ENCODE measurements at regions not wholly inside any gene's neighbourhood (a gene's known extent, or its start where the extent isn't known, plus 50 kb on each side); places are given as distances from the start of the nearest gene placed in this dataset.

DNA sequence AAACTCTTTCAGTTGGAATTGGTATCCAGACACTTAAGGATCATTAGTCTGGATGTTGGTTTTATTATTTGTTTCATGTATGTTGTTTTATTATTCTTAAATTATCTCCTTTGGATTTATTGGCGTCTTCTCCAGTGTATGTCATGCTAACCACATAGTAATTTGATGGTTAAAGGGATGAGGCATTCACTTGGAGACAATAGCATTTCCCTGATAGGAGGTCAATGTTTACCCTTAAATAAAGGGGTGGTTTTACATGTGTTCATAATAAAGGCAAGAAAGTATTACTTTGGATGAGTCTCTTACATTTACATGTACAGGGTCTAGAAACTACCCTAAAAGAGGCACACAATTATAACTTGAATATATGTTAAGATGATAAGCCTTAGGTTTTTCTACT lies 51.2 kb upstream of the RNF144B start:
- TF ChIP-seq, protein P1, sequence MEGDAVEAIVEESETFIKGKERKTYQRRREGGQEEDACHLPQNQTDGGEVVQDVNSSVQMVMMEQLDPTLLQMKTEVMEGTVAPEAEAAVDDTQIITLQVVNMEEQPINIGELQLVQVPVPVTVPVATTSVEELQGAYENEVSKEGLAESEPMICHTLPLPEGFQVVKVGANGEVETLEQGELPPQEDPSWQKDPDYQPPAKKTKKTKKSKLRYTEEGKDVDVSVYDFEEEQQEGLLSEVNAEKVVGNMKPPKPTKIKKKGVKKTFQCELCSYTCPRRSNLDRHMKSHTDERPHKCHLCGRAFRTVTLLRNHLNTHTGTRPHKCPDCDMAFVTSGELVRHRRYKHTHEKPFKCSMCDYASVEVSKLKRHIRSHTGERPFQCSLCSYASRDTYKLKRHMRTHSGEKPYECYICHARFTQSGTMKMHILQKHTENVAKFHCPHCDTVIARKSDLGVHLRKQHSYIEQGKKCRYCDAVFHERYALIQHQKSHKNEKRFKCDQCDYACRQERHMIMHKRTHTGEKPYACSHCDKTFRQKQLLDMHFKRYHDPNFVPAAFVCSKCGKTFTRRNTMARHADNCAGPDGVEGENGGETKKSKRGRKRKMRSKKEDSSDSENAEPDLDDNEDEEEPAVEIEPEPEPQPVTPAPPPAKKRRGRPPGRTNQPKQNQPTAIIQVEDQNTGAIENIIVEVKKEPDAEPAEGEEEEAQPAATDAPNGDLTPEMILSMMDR (IDR thresholded peaks at IDR 0.05; ENCODE audit: unreplicated experiment): no peak
- H3K9me3 Mint-ChIP-seq (ENCODE audit: unreplicated experiment): no peaks in the 10 kb centered on the region
- no peak overlapping the region for H3K4me3 Mint-ChIP-seq (ENCODE audit: unreplicated experiment)
- H3K27ac Mint-ChIP-seq (ENCODE audit: low read depth, unreplicated experiment): no peak overlapping the region
- peaks cover 3% of the 10 kb centered on the region for H3K4me1 Mint-ChIP-seq (ENCODE audit: insufficient read depth, unreplicated experiment)
- CTCF ChIA-PET: interaction anchor here (1.0 kb wide), 1 partner anchor 12 kb away, joined by 3 read pairs; no protein-coding TSS in a partner anchor
- intact Hi-C loops (cut with micrococcal nuclease): no loop called here
- no peaks in the 10 kb centered on the region for H3K27me3 Mint-ChIP-seq (ENCODE audit: insufficient read depth, unreplicated experiment)
- H3K36me3 Mint-ChIP-seq (ENCODE audit: insufficient read depth, unreplicated experiment): no peaks in the 10 kb centered on the region
- DNase-seq (ENCODE audit: unreplicated experiment): no peak
- BruUV-seq (replicated peaks): no TSS peak
- POLR2A ChIA-PET: no interaction called here

DNA sequence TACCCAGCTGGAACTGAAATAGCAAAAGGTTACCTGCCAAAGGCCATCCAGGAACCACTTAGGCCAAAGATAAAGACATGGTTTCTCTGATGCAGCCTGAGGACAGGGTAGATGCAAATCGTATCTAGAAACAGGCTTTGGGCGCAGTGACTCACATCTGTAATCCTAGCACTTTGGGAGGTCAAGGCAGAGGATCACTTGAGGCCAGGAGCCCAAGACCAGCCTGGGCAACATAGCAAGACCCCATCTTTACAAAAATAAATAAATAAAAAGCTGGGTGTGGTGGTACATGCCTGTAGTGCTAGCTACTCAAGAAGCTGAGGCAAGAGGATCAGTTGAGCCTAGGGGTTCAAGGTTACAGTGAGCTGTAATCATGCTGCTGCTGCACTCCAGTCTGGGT lies 52.9 kb upstream of the RNF144B start:
- POLR2A ChIA-PET: interaction anchor here (1.2 to 6.6 kb wide), 3 partner anchors 8 to 53 kb away, joined by 4 to 29 read pairs (median 8); partner anchors contain the start of gene RNF144B
- Mint-ChIP-seq H3K27ac (ENCODE audit: low read depth, unreplicated experiment) (no peak overlapping the region), H3K27me3 (ENCODE audit: insufficient read depth, unreplicated experiment) (no peaks in the 10 kb centered on the region), H3K36me3 (ENCODE audit: insufficient read depth, unreplicated experiment) (no peaks in the 10 kb centered on the region), H3K4me1 (ENCODE audit: insufficient read depth, unreplicated experiment) (no peaks in the 10 kb centered on the region), H3K4me3 (ENCODE audit: unreplicated experiment) (no peak overlapping the region), H3K9me3 (ENCODE audit: unreplicated experiment) (no peaks in the 10 kb centered on the region)
- no TSS peak for BruUV-seq (replicated peaks)
- TF ChIP-seq, protein P1 (IDR thresholded peaks at IDR 0.05; ENCODE audit: unreplicated experiment): no peak
- CTCF ChIA-PET: interaction anchor here (0.6 to 2.9 kb wide), 3 partner anchors 11 to 183 kb away, joined by 3 to 12 read pairs (median 11); no protein-coding TSS in a partner anchor
- no peak for DNase-seq (ENCODE audit: unreplicated experiment)
- intact Hi-C loops (cut with micrococcal nuclease): no loop called here

DNA sequence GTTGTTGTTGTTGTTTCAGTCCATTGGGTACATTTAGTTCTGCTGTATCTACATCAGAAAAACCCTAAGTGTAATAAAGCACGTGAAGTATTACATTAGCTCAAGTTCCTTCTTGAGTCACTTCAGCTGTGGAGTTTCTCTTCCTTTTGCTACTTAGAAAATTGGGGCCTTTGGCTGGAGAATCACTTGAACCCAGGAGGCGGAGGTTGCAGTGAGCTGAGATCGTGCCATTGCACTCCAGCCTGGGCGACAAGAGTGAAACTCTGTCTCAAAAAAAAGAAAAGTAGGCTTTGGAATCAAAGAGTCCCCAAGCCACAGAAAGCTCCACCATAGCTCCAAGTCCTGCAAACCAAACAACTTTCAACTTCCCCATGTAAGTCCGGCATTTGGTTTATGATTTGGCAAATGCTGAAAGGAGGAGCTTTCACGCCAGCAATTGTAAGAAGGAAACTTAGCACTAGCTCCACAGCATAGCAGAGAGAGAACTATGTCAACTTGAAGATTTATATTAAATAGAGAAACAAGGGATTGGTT lies 56.5 kb upstream of the RNF144B start:
- DNase-seq (ENCODE audit: unreplicated experiment): no peak
- H3K4me1 Mint-ChIP-seq (ENCODE audit: insufficient read depth, unreplicated experiment): peaks cover 10% of the 10 kb centered on the region
- H3K4me3 Mint-ChIP-seq (ENCODE audit: unreplicated experiment): no peak overlapping the region
- intact Hi-C loops (cut with micrococcal nuclease): no loop called here
- ChIA-PET POLR2A (interaction anchor here (1.1 to 6.6 kb wide), 3 partner anchors 10 to 57 kb away, joined by 3 to 29 read pairs (median 5); partner anchors contain the start of gene RNF144B), CTCF (interaction anchor here (0.8 to 1.5 kb wide), 3 partner anchors 16 to 173 kb away, joined by 3 to 7 read pairs (median 6); no protein-coding TSS in a partner anchor)
- H3K9me3 Mint-ChIP-seq (ENCODE audit: unreplicated experiment): no peaks in the 10 kb centered on the region
- TF ChIP-seq, protein P1 (IDR thresholded peaks at IDR 0.05; ENCODE audit: unreplicated experiment): no peak
- no peaks in the 10 kb centered on the region for H3K36me3 Mint-ChIP-seq (ENCODE audit: insufficient read depth, unreplicated experiment)
- H3K27ac Mint-ChIP-seq (ENCODE audit: low read depth, unreplicated experiment): no peak overlapping the region
- no peaks in the 10 kb centered on the region for H3K27me3 Mint-ChIP-seq (ENCODE audit: insufficient read depth, unreplicated experiment)
- no TSS peak for BruUV-seq (replicated peaks)

DNA sequence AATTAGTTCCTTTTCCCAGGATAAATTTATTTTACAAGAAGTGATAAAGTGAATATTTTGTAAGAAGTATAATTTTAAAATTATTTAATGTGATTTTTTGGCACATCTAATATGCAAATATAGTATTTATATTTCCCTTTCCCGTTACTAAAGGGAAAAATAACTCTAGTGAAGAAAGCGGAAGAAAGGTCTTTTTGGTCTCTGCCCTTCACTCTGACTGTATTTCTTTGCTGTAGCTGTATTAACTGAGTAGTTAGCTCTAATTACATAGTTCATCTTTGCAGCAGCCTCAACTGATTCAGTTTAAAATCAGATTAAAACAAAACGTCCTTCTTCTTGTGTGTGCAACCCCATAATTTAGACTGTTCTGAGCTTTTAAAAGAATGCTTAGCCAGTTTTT lies 57.4 kb upstream of the RNF144B start:
- no peak for DNase-seq (ENCODE audit: unreplicated experiment)
- intact Hi-C loops (cut with micrococcal nuclease): no loop called here
- TF ChIP-seq, protein P1 (IDR thresholded peaks at IDR 0.05; ENCODE audit: unreplicated experiment): no peak
- Mint-ChIP-seq H3K9me3 (ENCODE audit: unreplicated experiment) (no peaks in the 10 kb centered on the region), H3K4me1 (ENCODE audit: insufficient read depth, unreplicated experiment) (peaks cover 14% of the 10 kb centered on the region), H3K36me3 (ENCODE audit: insufficient read depth, unreplicated experiment) (no peaks in the 10 kb centered on the region), H3K27me3 (ENCODE audit: insufficient read depth, unreplicated experiment) (no peaks in the 10 kb centered on the region), H3K27ac (ENCODE audit: low read depth, unreplicated experiment) (no peak overlapping the region), H3K4me3 (ENCODE audit: unreplicated experiment) (no peak overlapping the region)
- CTCF ChIA-PET: interaction anchor here (0.6 to 1.5 kb wide), 3 partner anchors 137 to 173 kb away, joined by 3 to 7 read pairs (median 4); no protein-coding TSS in a partner anchor
- POLR2A ChIA-PET: interaction anchor here (0.6 to 6.6 kb wide), 4 partner anchors 11 to 58 kb away, joined by 3 to 29 read pairs (median 4); partner anchors contain the start of gene RNF144B
- no TSS peak for BruUV-seq (replicated peaks)

Measured in MCF 10A (cell line).